OCI-LY3 (cell line): ENCODE measurements at regions not wholly inside any gene's neighbourhood (a gene's known extent, or its start where the extent isn't known, plus 50 kb on each side); places are given as distances from the start of the nearest gene placed in this dataset.

ENCODE experiments used
- CTCF ChIP-seq: fragments of 200-600, 300-600 bp; sonication (generic); IDR thresholded peaks from 2 replicates; pipeline ENCODE4 v1.5.1; 2014; ENCODE audit warnings: antibody characterized with exemption, low read length, low read depth
- EZH2phosphoT487 ChIP-seq: fragments of 200-600 bp; shearing (Covaris generic); IDR thresholded peaks from 2 replicates; pipeline ENCODE4 v1.6.1; 2018; ENCODE audit warnings: antibody characterized with exemption, mixed run types, low read depth

GRCh38 chr22:48498526-48499331 lies 1328.9 kb downstream of the BRD1 start:
- TF ChIP-seq CTCF (no peak), EZH2phosphoT487 (no peak)
